ENCODE measurements at regions not wholly inside any gene's neighbourhood (a gene's known extent, or its start where the extent isn't known, plus 50 kb on each side); places are given as distances from the start of the nearest gene placed in this dataset.

- peak; percentile 18 for DNase-seq
Measured at GRCh38 chr4:120977435-120977997, 55.0 kb upstream of the PRDM5 start.

GRCh38 chr4:120973207-120973606 lies 50.7 kb upstream of the PRDM5 start:
- DNase-seq = no peak

Data from inflammatory macrophage treated with lipopolysaccharide for 4 hours (primary cell).